HG02840 (cell line): ENCODE measurements at regions not wholly inside any gene's neighbourhood (a gene's known extent, or its start where the extent isn't known, plus 50 kb on each side); places are given as distances from the start of the nearest gene placed in this dataset.
"Not testable (repeated sequence)": the region's sequence is repeated elsewhere in the genome, so short reads cannot be mapped to it uniquely, and the experiment has no call there.

Source experiments
- ATAC-seq: cut with Tn5 transposase; IDR thresholded peaks from one replicate; pipeline ENCODE4 v1.9.1; 2021; ENCODE audit warnings: mild to moderate bottlenecking, moderate library complexity, moderate number of reproducible peaks; ENCODE audit not compliant: unreplicated experiment, low FRiP score

DNA sequence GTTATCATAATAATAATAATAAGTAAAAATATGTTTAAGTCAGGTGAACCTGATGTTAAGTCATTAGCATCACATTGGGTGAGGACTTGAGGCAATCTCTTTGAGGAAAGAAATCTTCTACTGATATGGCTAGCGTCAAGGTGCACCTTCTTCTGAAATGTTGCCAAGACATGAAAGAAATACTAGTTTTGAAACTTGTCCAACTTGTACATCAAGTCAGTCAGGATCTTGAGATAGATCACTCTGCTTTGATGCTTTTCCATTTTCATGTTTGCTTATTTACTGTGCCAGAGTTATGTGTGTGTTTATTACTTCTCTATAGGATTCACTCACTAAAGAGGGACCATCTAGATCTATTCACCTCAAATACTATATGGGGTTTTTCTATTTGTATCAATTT lies 90.0 kb upstream of the USP15 start:
- ATAC-seq, result no peak

DNA sequence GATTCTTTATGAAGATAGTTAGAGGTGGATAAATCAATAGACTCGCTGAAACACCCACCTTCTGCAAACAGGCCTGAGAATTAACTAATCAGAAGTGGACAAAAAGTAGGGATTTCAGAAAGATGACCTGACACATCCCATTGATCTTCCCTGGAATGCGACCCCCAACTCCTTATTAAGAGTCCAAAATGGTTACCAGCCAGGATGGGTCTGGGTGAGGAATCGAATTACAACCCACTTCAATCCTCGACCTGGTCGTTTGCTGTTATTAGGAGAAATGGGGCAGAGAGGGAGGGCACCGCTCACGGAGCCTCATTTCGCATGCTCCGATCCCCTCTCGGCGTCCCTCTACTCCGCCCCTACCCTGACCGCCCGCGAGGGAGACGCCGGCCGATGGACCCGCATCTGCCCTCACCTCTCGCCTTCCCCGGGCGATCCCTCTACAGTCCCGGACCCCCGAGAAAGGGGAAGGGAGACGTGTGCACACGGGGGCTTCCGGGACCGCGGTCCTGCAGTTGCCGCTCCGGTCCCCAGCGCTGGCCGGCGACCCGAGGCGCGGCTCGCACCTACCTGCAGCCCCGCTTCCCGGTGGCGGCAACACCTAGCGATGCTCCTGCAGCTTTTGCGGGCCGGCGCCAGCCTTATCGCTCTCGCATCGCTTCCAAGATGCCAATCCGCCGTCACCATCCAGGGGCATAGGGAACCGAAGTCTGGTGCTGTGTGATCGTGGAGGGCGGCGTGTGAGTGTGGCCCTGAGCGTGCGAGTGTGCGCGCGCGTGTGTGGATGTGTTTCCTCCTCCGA lies 69.3 kb upstream of the USP15 start:
- ATAC-seq, result no peak

DNA sequence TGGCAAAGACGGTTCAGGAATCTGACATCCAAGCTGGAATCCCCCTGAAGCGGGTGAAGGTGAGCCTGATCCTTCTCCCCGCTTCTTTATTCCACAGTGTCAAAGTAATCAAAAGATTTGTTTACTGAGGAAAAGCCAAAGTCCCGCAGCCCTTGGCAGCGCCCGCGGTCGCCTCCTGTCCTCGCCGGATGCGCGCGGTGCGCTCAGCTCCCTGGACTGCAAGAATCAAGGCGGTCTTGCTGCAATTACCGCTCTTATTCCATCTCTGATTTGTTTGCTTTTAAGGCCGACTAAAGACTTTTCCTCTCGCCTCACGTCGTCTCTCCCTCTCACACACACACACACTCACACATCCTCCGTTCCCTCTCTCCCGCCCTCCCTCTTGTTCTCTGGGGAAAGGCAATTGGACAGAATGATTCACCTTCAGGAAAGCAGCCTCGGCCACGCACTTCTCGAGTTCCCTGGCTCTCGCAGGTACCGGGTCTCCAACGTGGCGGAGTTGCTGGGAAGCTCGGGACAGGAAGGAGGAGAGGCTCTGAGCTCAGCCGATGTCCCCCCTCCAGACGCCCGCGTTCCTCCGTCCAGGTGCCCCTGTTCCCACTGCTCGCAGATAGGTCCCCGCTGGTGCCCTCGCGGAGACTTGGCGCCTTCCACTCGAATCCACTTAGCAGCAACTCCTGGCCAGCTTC lies 68.6 kb upstream of the USP15 start:
- no peak for ATAC-seq

DNA sequence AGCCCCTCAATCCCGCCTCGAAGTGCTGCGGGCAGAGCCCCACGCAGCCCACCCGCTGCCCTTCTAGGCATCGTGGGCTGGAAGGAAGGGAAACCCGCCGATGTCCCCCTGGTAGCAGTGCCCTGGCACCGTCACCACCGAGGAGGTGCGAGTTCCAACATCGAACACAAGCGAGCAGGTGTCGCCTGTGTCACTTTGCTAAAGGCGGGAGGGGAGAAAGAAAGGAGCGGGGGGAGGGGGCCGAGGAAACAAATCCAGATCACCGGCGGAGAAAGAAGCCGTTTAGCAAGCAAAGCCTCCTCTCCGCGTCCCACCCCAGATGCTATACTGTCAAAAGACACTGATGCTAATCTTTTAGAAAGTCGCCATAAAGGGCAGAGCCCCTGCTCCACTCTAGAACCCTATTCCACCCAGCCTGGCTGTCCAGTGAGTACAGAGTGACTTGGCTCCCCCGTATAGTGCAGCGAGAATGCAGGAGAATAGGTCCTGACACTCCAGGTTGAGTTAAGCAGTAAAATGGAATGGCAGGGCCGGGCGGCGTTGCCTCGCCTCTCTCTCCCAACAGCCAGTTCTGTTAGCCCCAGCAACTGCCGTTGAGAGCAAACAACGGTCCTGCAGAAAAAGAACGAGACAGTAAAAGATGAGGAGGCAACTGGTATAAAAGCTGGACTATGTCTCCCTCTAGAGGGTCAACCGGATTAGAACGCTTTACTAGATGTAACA lies 67.9 kb upstream of the USP15 start:
- ATAC-seq, result peak; percentile 87

DNA sequence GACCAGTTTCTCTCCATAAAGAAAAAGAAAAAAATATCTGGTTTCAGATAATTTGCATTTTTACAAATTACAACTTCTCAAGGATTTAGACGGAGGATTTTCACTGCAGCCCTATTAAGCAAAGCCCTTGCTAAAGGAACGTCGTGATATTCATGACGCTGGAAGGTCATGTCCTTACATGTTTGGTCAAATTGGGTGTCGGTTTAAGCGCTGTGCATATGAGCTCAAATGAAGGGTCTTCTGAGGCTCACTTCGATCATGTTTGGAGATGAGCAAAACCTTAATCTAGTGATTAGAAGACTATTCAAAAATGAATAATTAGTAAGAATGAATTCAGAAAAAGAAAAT lies 67.3 kb upstream of the USP15 start:
- ATAC-seq, result no peak

DNA sequence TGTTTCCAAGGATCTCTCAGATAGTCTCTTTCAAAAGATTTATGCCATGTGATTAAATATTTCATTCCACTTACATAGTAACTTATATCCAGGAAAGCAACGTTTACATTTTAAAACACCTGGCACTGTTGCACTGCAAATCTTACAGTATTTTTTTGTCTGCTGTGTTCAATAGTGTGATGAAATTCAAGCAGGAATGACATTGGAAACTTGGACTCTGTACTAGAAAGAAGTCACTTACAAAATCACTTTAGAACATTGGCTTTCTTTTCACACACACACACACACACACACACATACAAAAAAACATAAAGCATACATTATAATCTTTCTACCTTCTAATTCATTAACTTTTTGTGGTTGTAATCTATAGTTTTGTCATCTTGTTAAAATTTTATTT lies 66.2 kb upstream of the USP15 start:
- no peak for ATAC-seq

DNA sequence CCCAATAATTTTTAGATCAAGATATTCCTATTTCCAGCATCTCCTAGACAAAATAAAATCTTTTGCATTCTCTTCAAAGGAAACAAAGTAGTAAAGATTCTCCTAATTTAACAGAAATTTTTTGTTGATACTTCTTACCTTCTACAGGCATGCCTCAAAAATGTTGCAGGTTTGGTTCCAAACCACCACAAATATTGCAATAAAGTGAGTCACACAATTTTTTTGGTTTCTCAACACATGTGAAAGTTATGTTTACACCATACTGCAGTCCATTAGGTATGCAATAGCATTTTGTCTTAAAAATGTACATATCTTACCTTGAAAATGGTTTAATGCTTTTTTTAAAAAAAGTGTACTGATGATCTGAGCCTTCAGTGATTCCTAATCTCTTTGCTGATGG lies 65.6 kb upstream of the USP15 start:
- no peak for ATAC-seq

DNA sequence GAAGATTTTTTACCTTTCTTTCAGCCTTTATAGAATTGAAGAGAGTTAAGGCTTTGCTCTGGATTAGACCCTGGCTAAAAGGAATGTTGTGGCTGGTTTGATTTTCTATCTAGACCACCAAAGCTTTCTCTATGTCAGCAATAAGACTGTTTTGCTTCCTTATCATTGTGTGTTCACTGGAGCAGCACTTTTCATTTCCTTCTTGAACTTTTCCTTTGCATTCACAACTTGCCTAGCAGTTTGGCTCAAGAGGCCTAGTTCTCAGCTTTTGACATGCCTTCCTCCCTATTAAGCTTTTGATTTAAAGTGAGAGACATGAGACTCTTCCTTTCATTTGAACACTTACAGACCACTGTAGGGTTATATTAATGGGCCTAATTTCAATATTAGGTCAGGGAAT lies 64.1 kb upstream of the USP15 start:
- ATAC-seq, result no peak

DNA sequence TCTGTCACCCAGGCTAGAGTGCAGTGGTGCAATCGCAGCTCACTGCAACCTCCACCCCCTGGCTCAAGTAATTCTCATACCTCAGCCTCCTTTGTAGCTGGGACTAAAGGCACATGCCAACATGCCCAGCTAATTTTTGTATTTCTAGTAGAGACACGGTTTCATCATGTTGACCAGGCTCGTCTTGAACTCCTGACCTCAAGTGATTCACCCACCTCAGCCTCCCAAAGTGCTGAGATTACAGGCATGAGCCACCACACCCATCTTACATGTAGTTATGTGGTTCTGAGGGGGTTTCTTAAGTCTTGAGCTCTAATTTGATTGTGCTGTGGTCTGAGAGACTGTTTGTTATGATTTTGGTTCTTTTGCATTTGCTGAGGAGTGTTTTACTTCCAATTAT lies 57.3 kb upstream of the USP15 start:
- ATAC-seq, result not testable (repeated sequence)

DNA sequence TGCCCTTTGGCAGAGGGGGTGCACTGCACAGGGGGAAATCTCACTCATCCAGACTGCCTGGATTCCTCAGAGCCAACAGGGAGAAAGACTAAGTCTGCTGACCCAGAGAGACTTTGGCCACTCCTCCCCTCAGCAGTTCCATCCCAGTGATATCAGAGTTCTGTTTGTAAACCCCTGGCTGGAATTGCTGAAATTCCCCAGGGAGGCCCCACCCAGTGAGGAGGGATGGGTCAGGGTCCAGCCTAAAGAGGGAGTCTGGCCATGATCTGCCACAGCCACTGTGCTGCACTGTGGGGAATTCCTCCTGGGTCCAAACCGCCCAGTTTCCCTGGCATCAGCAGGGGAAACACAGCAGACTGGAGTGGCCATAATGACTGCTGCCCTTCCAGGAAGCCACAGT lies 54.9 kb upstream of the USP15 start:
- ATAC-seq, result no peak

DNA sequence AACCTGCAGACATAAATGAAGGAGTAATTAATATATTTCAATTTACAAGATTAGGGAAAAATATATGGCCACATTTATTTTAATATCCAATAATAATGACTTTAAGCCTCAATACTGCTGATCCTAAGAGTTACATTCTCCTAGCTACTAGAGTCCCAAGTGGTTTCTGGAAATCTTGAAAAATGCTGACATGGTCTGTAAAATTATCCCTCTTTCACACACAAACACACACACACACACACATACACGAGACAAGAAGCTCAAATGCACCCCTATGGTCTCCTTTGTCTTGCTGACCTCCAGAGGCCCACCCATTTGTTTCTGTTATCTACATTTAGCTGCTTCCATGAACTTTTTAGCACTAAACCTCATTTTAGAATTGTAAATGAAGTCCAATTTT lies 53.0 kb upstream of the USP15 start:
- ATAC-seq, result no peak
